GM12873 (cell line): ENCODE measurements at regions not wholly inside any gene's neighbourhood (a gene's known extent, or its start where the extent isn't known, plus 50 kb on each side); places are given as distances from the start of the nearest gene placed in this dataset.

Experiments used
- CTCF ChIP-seq: IDR thresholded peaks from 2 replicates; pipeline ENCODE4 v1.5.1; 2012; ENCODE audit warnings: low read depth, mild to moderate bottlenecking, moderate library complexity, low read length, control low read depth; ENCODE audit not compliant: insufficient read depth; ENCODE audit errors: missing control alignments

- no peak for TF ChIP-seq CTCF
Observed at GRCh38 chr5:54696931-54697330, 179.4 kb downstream of the SNX18 start.

- no peak for TF ChIP-seq CTCF
Observed at GRCh38 chr5:54696346-54696745, 178.8 kb downstream of the SNX18 start.

- no peak for TF ChIP-seq CTCF
Observed at GRCh38 chr5:54695198-54695966, 177.8 kb downstream of the SNX18 start.

- no peak for TF ChIP-seq CTCF
Observed at GRCh38 chr5:54693936-54694657, 176.5 kb downstream of the SNX18 start.

- TF ChIP-seq CTCF = no peak
Observed at GRCh38 chr5:54692631-54693030, 175.1 kb downstream of the SNX18 start.

- no peak for TF ChIP-seq CTCF
Observed at GRCh38 chr5:54691656-54692055, 174.1 kb downstream of the SNX18 start.

- TF ChIP-seq CTCF = no peak
Observed at GRCh38 chr5:54689411-54690251, 172.1 kb downstream of the SNX18 start.
